HG03521 (cell line): ENCODE measurements at regions not wholly inside any gene's neighbourhood (a gene's known extent, or its start where the extent isn't known, plus 50 kb on each side); places are given as distances from the start of the nearest gene placed in this dataset.
A peak's percentile ranks its signal among the peaks of the same experiment; 100 is the strongest.

Experiments used
- ATAC-seq: cut with Tn5 transposase; IDR thresholded peaks from one replicate; pipeline ENCODE4 v1.9.1; 2021; ENCODE audit warnings: mild to moderate bottlenecking, moderate library complexity; ENCODE audit not compliant: unreplicated experiment

GRCh38 chr6:22925920-22926789 lies 356.8 kb downstream of the HDGFL1 start:
- no peak for ATAC-seq

- no peak for ATAC-seq
Measured at GRCh38 chr6:22926790-22927354, 357.5 kb downstream of the HDGFL1 start.

DNA sequence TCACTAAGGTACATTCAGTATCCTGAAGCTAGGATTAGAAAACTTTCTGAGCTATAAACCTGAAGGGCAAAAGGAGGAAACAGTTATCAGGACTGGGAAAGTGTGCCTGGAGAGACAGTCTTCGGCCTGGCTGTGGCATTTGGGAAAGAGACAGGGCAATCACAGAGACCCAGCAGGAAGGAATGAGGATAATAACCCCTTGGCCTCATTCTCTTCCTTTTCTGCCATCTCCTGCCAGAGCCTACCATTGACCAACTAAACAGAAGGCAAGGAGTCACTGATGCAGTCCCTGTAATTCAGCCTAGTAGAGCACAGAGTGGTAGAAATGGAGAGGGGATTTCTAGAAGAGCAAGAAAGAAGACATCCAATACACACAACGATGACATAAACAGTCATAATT lies 359.4 kb downstream of the HDGFL1 start:
- no peak for ATAC-seq

DNA sequence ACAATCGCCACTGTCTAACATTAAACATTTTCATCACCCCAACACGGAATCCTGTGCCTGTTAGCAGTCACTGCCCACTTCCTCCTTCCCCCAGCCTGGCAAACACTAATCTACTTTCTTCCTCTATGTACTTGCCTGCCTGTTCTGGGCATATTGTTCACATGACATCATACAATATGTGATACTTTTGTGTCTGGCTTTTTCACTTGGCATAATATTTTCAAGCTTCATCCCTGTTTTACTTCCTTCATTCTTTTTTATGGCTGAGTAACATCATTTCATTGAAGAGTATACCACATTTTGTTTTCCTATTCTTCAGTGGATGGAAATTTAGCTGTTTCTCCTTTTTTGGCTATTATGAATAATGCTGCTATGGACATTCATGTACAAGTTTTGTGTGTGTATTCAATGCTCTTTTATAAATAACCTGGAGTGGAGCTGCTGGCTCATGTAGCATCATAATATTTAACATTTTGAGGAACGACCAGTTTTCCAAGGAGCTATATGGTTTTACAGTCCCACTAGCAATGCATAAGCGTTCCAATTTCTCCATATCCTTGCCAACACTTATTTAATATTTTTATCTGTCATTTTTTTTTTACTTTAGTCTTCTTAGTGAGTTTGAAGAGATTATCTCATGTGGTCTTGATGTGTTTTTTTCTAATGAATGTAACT lies 360.1 kb downstream of the HDGFL1 start:
- ATAC-seq = no peak

DNA sequence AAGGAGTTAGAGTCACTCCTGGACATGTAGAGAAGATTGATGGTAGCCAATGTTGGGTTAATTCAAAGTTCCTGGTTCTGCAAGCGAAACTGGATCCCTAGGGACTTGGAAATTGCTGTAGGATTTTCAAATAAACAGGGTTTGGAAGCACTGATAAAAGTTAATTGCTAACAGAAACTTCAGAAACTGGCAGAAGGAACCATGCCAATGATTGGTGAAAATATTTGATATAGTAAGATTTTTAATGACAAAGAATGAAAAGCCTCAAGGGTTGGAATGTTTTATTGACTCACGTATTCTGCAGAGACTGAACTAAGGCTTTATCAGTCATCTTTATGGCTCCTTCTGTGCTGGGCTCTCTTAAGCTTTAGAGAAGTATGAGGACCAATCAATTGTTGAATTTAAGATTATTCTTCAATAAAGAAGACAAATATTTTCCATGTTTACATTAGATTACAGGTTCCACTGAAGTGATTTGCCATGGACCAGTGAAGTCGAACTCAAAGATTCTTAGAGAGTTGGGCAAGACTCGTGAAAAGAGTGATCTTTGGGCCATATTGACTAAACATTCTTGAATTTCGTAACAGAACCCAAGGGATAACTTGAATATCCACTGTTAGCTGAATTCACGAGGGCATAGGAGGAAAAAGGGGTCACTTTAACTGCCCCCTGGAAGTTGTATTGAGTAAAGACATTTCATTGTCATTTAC lies 371.4 kb downstream of the HDGFL1 start:
- no peak for ATAC-seq

- no peak for ATAC-seq
Measured at GRCh38 chr6:22942403-22942802, 373.0 kb downstream of the HDGFL1 start.

- no peak for ATAC-seq
Measured at GRCh38 chr6:22943327-22943726, 374.0 kb downstream of the HDGFL1 start.

DNA sequence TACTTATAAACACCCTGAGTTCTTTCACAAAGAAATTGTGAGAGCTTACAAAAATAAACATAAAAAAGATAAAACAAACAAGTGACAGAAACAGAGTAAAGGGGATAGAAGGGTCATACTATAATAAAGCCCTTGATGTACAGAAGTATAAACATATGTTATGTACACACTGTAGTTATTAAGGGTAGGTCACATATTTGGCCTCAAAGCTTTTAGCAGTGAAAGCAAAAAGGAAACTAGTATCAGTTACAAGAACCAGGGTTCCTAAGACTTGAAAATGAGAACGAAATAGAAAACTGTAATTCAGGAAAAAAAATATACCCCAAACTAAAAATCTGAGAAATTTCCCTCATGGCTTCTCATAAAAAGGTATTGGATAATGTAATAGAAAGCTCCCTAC lies 380.6 kb downstream of the HDGFL1 start:
- ATAC-seq = no peak

GRCh38 chr6:22952097-22952496 lies 382.7 kb downstream of the HDGFL1 start:
- no peak for ATAC-seq

GRCh38 chr6:22954749-22955385 lies 385.5 kb downstream of the HDGFL1 start:
- peak; percentile 42 for ATAC-seq

GRCh38 chr6:22956029-22956681 lies 386.8 kb downstream of the HDGFL1 start:
- ATAC-seq = no peak

DNA sequence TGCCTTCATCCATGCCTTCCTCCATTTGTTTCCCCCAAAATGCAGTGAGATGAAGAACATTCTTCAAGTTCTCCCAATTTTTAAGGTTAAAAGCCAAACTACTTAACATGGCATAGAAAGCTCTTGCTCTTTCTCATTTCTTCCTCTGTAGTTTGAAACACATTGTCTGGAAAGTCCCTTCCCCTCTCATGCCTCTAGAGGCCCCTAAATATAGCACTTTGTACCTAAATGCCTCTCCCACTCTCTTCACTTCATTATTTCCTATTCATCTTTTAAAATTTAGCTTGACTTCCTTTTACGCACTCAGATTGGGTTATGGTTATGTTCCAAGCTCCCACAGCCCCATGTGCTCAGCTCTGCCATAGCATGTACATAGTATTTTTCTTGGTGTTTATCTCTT lies 389.3 kb downstream of the HDGFL1 start:
- ATAC-seq = no peak

DNA sequence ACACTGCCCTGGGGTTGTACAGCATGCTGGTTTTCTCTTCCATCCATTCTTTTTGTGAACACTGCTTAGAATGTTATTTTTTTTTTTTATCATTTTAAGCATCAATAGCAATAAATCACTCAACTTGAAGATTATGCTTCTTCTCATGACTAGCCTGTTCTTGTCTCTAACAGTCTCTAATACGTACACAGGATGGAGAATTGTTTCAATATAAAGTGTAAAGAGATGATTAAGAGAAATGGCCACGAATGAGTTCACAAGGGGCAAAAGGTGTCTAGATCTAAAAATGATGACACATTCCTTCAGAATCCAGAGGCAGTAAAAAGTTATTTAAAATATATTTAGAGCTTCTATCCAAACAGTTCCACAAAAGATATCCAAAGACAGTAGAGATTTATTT lies 390.2 kb downstream of the HDGFL1 start:
- ATAC-seq = no peak

GRCh38 chr6:22964334-22964733 lies 395.0 kb downstream of the HDGFL1 start:
- no peak for ATAC-seq

DNA sequence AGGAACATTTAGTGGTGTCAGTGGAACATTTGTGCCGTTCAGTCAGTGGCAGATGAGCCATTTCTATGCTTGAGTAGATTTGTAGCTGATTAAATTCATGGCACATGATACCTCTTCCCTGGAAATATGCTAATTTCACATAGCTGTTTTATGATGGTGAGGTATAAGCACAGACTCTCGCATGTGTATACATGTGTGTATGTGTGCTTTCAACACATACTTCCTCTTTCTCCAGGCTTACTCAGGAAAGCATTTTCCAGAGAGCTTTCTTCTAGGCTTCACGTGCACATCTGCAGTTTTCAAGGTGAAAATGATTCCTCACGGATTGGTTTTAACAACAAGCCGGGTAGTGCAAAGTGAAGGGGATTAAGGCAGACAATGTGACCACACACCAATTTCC lies 396.5 kb downstream of the HDGFL1 start:
- ATAC-seq = no peak

DNA sequence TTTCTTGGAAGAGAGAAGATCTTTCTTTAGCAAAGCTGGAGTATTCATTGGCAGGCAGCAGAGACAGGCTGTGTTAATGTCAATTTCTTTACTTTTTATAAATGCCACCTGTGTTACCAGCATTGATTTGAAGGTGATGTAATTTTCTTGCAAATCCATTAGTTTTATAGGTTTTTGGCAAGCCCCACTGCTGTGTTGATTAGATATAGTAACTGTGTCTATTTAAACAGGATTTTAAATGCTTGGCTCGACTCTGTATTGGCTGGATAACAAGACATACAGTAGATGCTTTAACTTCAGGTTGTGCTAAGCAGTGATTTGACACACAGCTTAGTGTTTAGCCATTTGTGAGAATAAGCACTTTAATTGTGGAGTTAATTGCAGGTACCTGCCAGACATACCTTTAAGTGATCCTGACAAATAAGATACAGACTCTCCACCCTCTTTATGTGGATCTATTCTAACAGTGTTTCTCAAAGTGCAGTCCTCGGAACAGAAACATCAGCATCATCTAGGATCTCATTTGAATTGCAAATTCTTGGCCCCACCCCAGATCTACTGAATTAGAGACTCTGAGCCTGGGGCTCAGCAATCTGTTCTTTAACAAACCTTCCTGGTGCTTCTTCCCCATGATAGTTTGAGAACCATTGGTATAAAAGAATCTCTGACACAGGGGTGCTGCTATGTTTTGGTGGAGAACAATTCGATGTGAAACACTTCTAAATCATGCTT lies 397.5 kb downstream of the HDGFL1 start:
- ATAC-seq = no peak

- no peak for ATAC-seq
Measured at GRCh38 chr6:22970004-22970403, 400.6 kb downstream of the HDGFL1 start.

DNA sequence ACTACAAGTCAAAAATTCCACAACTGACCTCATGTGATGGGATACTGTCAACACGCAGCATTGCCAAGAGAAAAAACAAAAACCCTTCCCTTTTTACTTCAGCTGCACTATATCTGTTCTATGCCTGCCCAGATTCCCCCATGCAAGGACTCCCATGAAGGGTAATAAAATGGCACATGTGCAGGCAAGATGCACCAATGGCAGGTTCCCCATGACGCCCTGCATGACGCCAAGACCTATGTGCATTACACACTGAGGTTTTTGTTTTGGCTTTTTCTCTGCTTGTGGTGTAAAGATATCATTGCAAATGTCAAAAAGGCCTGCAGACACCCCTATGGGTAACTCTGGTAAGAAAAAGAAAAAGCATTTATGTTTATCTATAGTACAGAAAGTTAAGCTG lies 403.4 kb downstream of the HDGFL1 start:
- no peak for ATAC-seq

DNA sequence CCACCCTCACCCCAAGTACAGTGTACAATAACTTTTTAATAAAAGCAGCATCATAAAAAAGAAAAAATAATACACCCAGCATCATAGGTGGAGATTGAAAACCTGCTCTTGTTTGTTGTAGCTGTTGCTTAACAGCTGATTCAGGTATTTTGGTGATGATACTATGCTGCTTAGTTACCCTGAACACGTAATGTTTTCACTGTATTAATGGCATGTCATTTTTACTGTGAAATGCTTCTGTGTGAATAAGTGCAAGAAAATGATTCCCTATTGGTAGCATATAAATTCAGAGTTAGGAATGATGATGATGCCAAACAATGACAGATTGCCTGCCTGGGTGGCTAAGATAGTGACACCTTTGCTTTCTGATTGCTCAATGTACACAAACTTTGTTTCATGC lies 405.7 kb downstream of the HDGFL1 start:
- no peak for ATAC-seq

DNA sequence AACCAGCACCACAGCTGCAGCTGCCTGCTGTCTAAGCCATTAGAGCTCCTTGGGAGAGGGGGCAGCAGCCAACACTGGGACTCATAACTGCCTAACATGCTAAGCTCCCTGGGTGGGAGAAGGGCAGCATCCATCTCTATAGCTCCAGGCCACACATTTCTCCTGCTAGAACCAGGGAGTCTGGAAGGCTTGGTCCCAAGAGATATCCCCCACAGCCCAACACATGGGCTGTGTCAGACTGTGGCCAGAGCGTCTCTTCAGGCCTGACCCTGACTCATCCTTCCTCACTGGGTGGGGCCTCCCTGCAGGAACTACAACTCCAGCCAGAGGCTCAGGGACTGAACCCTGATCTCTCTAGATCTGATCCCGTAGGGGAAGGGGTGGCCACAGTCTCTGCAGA lies 411.1 kb downstream of the HDGFL1 start:
- ATAC-seq = no peak
